Urinary bladder (tissue), 3 donors: ENCODE measurements at regions not wholly inside any gene's neighbourhood (a gene's known extent, or its start where the extent isn't known, plus 50 kb on each side); places are given as distances from the start of the nearest gene placed in this dataset.

Experiments
- DNase-seq: peaks from one replicate; pipeline ENCODE4 v3.0.0-alpha.2; 2015; ENCODE audit errors: extremely low spot score
- H3K27ac ChIP-seq: one replicate; pipeline ENCODE4 v1.5.1; 2013; ENCODE audit warnings: low read depth, mild to moderate bottlenecking, moderate library complexity
- H3K36me3 ChIP-seq: one replicate; pipeline ENCODE4 v1.6.1; 2013; ENCODE audit warnings: mild to moderate bottlenecking, moderate library complexity; ENCODE audit not compliant: insufficient read depth
- H3K4me1 ChIP-seq: one replicate; pipeline ENCODE4 v1.6.1; 2013; ENCODE audit warnings: mild to moderate bottlenecking, moderate library complexity; ENCODE audit not compliant: insufficient read depth
- H3K4me3 ChIP-seq: one replicate; pipeline ENCODE4 v1.5.1; 2013; ENCODE audit warnings: low read depth, low read length
- WGBS: extraction: QIAGEN DNeasy Blood & Tissue Kit; methylation state at CpG from one replicate; pipeline ENCODE4 v1.1.7; 2013; 5-methylcytosine and 5-hydroxymethylcytosine counted together
- donor health status: healthy with polysubstance abuse.
- donor health status: healthy.

- no peaks in the 10 kb centered on the region for H3K36me3 ChIP-seq
- DNase-seq, result no peak
- H3K4me3 ChIP-seq, result no peak overlapping the region
- H3K27ac ChIP-seq, result no peak overlapping the region
- WGBS, result 69% methylated on average over 2 of the region's 2 CpGs
- H3K4me1 ChIP-seq, result no peaks in the 10 kb centered on the region
These were observed 1101.7 kb upstream of the GHITM start for GRCh38 chr10:83037653-83038052.

GRCh38 chr10:83038631-83039030 is 1100.7 kb upstream of the GHITM start:
- Histone ChIP-seq H3K4me1 (no peaks in the 10 kb centered on the region), H3K27ac (no peak overlapping the region), H3K4me3 (no peak overlapping the region), H3K36me3 (no peaks in the 10 kb centered on the region)
- DNase-seq, result no peak
- WGBS, result 74% methylated on average over 2 of the region's 2 CpGs

DNA sequence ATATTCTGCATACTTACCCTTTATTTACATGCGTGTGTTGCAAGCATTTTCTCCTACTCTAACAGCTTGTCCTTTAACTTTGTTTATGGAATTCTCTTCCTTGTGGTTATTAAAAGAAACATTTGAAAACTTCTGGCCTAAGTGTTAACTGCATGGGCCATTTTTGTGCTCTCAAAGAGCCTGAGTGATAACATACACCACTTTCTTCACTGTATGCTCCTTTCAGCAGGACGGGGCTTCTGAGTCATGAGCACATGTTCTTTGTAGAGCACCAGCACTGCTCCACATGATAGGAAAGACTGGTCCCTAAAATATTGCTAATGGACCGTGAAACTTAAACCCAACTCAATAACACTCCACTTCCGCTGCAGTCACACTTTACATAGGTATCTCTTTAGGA is 1093.6 kb upstream of the GHITM start:
- no peak overlapping the region for H3K4me3 ChIP-seq
- H3K4me1 ChIP-seq, result no peaks in the 10 kb centered on the region
- no peak overlapping the region for H3K27ac ChIP-seq
- no peak for DNase-seq
- WGBS, result 85% methylated on average over 4 of the region's 4 CpGs
- H3K36me3 ChIP-seq, result no peaks in the 10 kb centered on the region

- H3K4me1 ChIP-seq, result no peaks in the 10 kb centered on the region
- 67% methylated on average over 3 of the region's 3 CpGs for WGBS
- no peak overlapping the region for H3K27ac ChIP-seq
- no peaks in the 10 kb centered on the region for H3K36me3 ChIP-seq
- H3K4me3 ChIP-seq, result no peak overlapping the region
- no peak for DNase-seq
These were observed 1088.5 kb upstream of the GHITM start for GRCh38 chr10:83050815-83051214.

- H3K36me3 ChIP-seq, result no peaks in the 10 kb centered on the region
- DNase-seq, result no peak
- no peaks in the 10 kb centered on the region for H3K4me1 ChIP-seq
- H3K4me3 ChIP-seq, result no peak overlapping the region
- 85% methylated on average over 2 of the region's 2 CpGs for WGBS
- no peak overlapping the region for H3K27ac ChIP-seq
These were observed 1076.4 kb upstream of the GHITM start for GRCh38 chr10:83062871-83063270.

- no peak overlapping the region for H3K4me3 ChIP-seq
- H3K27ac ChIP-seq, result no peak overlapping the region
- 87% methylated on average over 1 of the region's 1 CpG for WGBS
- H3K4me1 ChIP-seq, result no peaks in the 10 kb centered on the region
- no peak for DNase-seq
- no peaks in the 10 kb centered on the region for H3K36me3 ChIP-seq
These were observed 1065.8 kb upstream of the GHITM start for GRCh38 chr10:83073472-83073871.

GRCh38 chr10:83075016-83075814 is 1064.1 kb upstream of the GHITM start:
- no peak overlapping the region for H3K27ac ChIP-seq
- H3K4me3 ChIP-seq, result no peak overlapping the region
- 29% methylated on average over 4 of the region's 4 CpGs for WGBS
- H3K36me3 ChIP-seq, result no peaks in the 10 kb centered on the region
- peak; percentile 52 for DNase-seq
- no peaks in the 10 kb centered on the region for H3K4me1 ChIP-seq

GRCh38 chr10:83075815-83076355 is 1063.4 kb upstream of the GHITM start:
- no peaks in the 10 kb centered on the region for H3K4me1 ChIP-seq
- no peak for DNase-seq
- no peak overlapping the region for H3K4me3 ChIP-seq
- H3K36me3 ChIP-seq, result no peaks in the 10 kb centered on the region
- no peak overlapping the region for H3K27ac ChIP-seq

DNA sequence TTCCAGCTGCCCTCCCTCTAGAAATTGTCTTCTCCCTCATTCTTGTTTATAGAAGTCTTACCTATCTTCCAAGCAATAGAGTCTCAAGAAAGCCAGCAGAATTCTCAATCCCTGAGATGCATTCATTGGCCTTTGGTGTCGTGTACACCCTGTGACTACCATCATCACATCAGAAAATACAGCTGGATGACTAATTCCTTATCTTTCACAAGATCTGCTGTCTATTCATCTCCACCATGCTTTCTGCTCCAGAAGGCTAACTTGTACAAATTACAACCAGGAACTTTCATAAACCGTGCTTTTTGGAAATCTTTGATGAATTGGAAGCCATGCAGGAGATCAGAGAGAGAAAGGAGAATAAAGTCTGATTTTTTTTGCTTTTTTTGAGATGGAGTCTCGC is 1062.9 kb upstream of the GHITM start:
- H3K27ac ChIP-seq, result no peak overlapping the region
- H3K4me1 ChIP-seq, result no peaks in the 10 kb centered on the region
- no peak overlapping the region for H3K4me3 ChIP-seq
- H3K36me3 ChIP-seq, result no peaks in the 10 kb centered on the region
- no peak for DNase-seq
- WGBS, result 68% methylated on average over 3 of the region's 3 CpGs

DNA sequence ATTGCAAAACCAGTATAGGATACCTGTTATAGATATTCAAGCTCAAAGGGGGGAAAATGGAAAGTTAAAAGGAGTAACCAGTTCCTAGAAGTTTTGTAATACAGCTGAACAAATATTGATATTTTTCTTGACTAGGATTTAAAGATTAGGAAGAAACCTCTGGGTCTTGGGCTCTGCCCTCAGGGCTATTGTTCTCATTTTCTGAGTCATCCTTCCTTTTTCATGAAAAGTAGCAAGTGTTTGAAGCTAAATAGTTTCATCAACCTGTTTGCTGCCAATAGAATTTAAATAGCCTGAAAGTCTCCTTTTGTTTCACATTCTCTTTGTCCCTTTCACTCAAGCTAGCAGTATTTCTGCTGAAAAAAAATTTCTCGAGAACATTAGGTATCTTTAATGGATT is 1061.1 kb upstream of the GHITM start:
- H3K36me3 ChIP-seq, result no peaks in the 10 kb centered on the region
- DNase-seq, result no peak
- H3K4me3 ChIP-seq, result no peak overlapping the region
- H3K4me1 ChIP-seq, result no peaks in the 10 kb centered on the region
- 78% methylated on average over 1 of the region's 1 CpG for WGBS
- no peak overlapping the region for H3K27ac ChIP-seq

- no peaks in the 10 kb centered on the region for H3K36me3 ChIP-seq
- DNase-seq, result no peak
- no peaks in the 10 kb centered on the region for H3K4me1 ChIP-seq
- WGBS, result 76% methylated on average over 3 of the region's 3 CpGs
- H3K4me3 ChIP-seq, result no peak overlapping the region
- H3K27ac ChIP-seq, result no peak overlapping the region
These were observed 1060.7 kb upstream of the GHITM start for GRCh38 chr10:83078645-83079044.

- Histone ChIP-seq H3K36me3 (no peaks in the 10 kb centered on the region), H3K4me1 (no peaks in the 10 kb centered on the region), H3K4me3 (no peak overlapping the region), H3K27ac (no peak overlapping the region)
- DNase-seq, result no peak
These were observed 1055.5 kb upstream of the GHITM start for GRCh38 chr10:83083831-83084230.

DNA sequence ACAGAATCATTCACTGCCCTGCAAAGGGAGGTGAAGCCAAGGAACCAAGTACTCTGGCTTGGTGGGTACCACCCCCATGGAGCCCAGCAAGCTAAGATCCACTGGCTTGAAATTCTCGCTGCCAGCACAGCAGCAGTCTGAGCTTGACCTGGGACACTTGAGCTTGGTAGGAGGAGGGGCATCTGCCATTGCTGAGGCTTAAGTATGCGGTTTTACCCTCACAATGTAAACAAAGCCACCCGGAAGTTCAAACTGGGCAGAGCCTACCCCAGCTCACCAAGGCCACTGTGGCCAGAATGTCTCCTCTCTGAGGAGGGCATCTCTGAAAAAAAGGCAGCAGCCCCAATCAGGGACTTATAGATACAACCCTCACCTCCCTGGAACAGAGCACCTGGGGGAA is 1050.0 kb upstream of the GHITM start:
- H3K4me1 ChIP-seq, result no peaks in the 10 kb centered on the region
- no peak for DNase-seq
- H3K4me3 ChIP-seq, result no peak overlapping the region
- WGBS, result 67% methylated on average over 3 of the region's 3 CpGs
- no peaks in the 10 kb centered on the region for H3K36me3 ChIP-seq
- H3K27ac ChIP-seq, result no peak overlapping the region

DNA sequence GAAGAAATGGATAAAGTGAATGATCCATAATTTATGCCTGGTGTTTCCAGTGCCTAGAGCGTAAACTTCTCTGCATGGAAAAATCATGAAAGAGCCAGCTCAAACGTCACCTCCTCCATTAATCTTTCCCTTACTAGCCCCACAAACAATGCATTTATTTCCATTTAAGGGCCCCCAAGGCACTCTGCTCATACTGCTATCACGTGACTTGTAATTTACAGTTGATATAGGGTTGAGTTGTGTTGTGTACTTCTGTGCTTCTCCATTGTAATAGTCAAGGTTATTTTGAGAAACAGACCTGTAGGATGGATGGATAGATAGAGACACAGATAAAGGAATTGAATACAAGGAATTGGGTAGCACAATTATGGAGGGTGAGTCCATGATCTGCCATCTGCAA is 1034.7 kb upstream of the GHITM start:
- Histone ChIP-seq H3K4me3 (no peak overlapping the region), H3K4me1 (no peaks in the 10 kb centered on the region), H3K27ac (no peak overlapping the region), H3K36me3 (no peaks in the 10 kb centered on the region)
- no peak for DNase-seq
- WGBS, result 69% methylated on average over 3 of the region's 3 CpGs
